ENCODE measurements at regions not wholly inside any gene's neighbourhood (a gene's known extent, or its start where the extent isn't known, plus 50 kb on each side); places are given as distances from the start of the nearest gene placed in this dataset.

- no peak overlapping the region for H2BK12ac ChIP-seq (ENCODE audit: low read depth, low read length)
- H3K27me3 ChIP-seq (replicated peaks in 1 of 4; ENCODE audit: control insufficient read depth in 3 of 4, extremely low read depth in 1 of 4, insufficient read depth in 3 of 4, low read length in 3 of 4), result no peaks in the 10 kb centered on the region
- FAIRE-seq (no peak), DNase-seq (ENCODE audit: low read depth in 1 of 2, low spot score in 2 of 2) (no peak)
- TF ChIP-seq TCF12 (IDR thresholded peaks at IDR 0.05; ENCODE audit: low read depth, low read length) (no peak), TEAD4 (IDR thresholded peaks at IDR 0.05; ENCODE audit: low read depth, low read length) (0 out of 2 replicates have a peak, but pooled peaks have one; percentile 31), KDM1A (IDR thresholded peaks at IDR 0.05; ENCODE audit: borderline replicate concordance, low read length) (peak; percentile 57; the same call in 1 of the 2 replicates), SAP30 (IDR thresholded peaks at IDR 0.05; ENCODE audit: insufficient read depth, insufficient replicate concordance, low read length) (no peak), CHD2 (IDR thresholded peaks at IDR 0.05; ENCODE audit: low read length) (no peak), YY1 (IDR thresholded peaks at IDR 0.05; ENCODE audit: low read depth, low read length) (peak; percentile 71; the same call in 1 of the 2 replicates)
- H3K56ac ChIP-seq (replicated peaks; ENCODE audit: insufficient read length, low read depth, low read length), result no peak overlapping the region
- no peaks in the 10 kb centered on the region for H4K20me1 ChIP-seq (replicated peaks in 1 of 2; ENCODE audit: control insufficient read depth in 1 of 2, insufficient read depth in 2 of 2, low read length in 2 of 2)
- no peak overlapping the region for H2BK120ac ChIP-seq (replicated peaks; ENCODE audit: low read depth, low read length)
- H3K4me3 ChIP-seq (ENCODE audit: extremely low read depth in 1 of 4, insufficient read depth in 2 of 4, low read depth in 3 of 4, low read length in 4 of 4), result no peak overlapping the region
- H4K5ac ChIP-seq (ENCODE audit: insufficient read length, low read depth, low read length), result no peak overlapping the region
- no peak overlapping the region for H2BK20ac ChIP-seq (ENCODE audit: low read length)
- H3K27ac ChIP-seq (ENCODE audit: low read depth, low read length), result no peak overlapping the region
- H3K4me2 ChIP-seq (ENCODE audit: insufficient read depth in 1 of 2, low read depth in 2 of 2, low read length in 2 of 2), result no peak overlapping the region
- CTCF ChIA-PET (ENCODE audit: partially characterized antibody), result interaction anchor here (1.2 kb wide), 1 partner anchor 9 kb away, joined by 3 read pairs; no protein-coding TSS in a partner anchor
- H3K79me2 ChIP-seq (ENCODE audit: control insufficient read depth in 1 of 2, insufficient read depth in 2 of 2, low read length in 2 of 2), result no peaks in the 10 kb centered on the region
- no peak overlapping the region for H2BK15ac ChIP-seq (ENCODE audit: low read length)
- POLR2A ChIA-PET (ENCODE audit: partially characterized antibody), result no interaction called here
- H3K9ac ChIP-seq (replicated peaks in 1 of 4; ENCODE audit: extremely low read depth in 1 of 4, low read depth in 3 of 4, low read length in 3 of 4), result no peak overlapping the region
- H2AK5ac ChIP-seq (ENCODE audit: low read depth, low read length), result no peak overlapping the region
- H3K9me3 ChIP-seq (ENCODE audit: insufficient read depth in 2 of 2, low read depth in 1 of 2, low read length in 1 of 2), result no peaks in the 10 kb centered on the region
- H4K91ac ChIP-seq (replicated peaks; ENCODE audit: insufficient read length, low read length), result no peak overlapping the region
- WGBS, 2 experiments (ENCODE audit: extremely low coverage in 1 of 2, insufficient coverage in 1 of 2, insufficient read length in 1 of 2, insufficient replicate concordance in 2 of 2, low coverage in 1 of 2, low lambda C conversion rate in 2 of 2, missing lambda C conversion rate in 1 of 2), result 90% methylated on average over 3 of the region's 3 CpGs; no CpG with 5 or more reads in 1 of the 2 experiments
- H3K23ac ChIP-seq (ENCODE audit: insufficient read length), result no peak overlapping the region
- H3K79me1 ChIP-seq (ENCODE audit: low read depth, low read length), result no peaks in the 10 kb centered on the region
- H3K4ac ChIP-seq (replicated peaks; ENCODE audit: insufficient read length, low read depth, low read length), result no peak overlapping the region
- H3K4me1 ChIP-seq (replicated peaks in 1 of 4; ENCODE audit: control insufficient read depth in 3 of 4, insufficient read depth in 4 of 4, low read length in 3 of 4), result no peaks in the 10 kb centered on the region
- no peak overlapping the region for H4K8ac ChIP-seq (ENCODE audit: extremely low read depth, insufficient read depth, low read length)
- H3K36me3 ChIP-seq (ENCODE audit: control insufficient read depth in 2 of 4, insufficient read depth in 4 of 4, low read length in 3 of 4), result no peaks in the 10 kb centered on the region
- H3K23me2 ChIP-seq (ENCODE audit: low read depth, low read length), result no peaks in the 10 kb centered on the region
- no peak overlapping the region for H2BK5ac ChIP-seq (ENCODE audit: low read depth, low read length)
- H3K18ac ChIP-seq (ENCODE audit: extremely low read depth, low read length), result no peak overlapping the region
- no peak overlapping the region for H3K14ac ChIP-seq (ENCODE audit: insufficient read length)
- no peak overlapping the region; the same call in 1 of the 2 replicates for H2AFZ ChIP-seq (ENCODE audit: low read length)
Observed at GRCh38 chr15:99907698-99908097, 174.5 kb upstream of the LYSMD4 start.
